Activated T-cell treated with anti-CD3 and anti-CD28 coated beads for 1 hour (primary cell): ENCODE measurements at regions not wholly inside any gene's neighbourhood (a gene's known extent, or its start where the extent isn't known, plus 50 kb on each side); places are given as distances from the start of the nearest gene placed in this dataset.

Experiments
- DNase-seq: peaks from one replicate; pipeline ENCODE4 v3.0.0-alpha.2; 2020; ENCODE audit warnings: low read depth

DNA sequence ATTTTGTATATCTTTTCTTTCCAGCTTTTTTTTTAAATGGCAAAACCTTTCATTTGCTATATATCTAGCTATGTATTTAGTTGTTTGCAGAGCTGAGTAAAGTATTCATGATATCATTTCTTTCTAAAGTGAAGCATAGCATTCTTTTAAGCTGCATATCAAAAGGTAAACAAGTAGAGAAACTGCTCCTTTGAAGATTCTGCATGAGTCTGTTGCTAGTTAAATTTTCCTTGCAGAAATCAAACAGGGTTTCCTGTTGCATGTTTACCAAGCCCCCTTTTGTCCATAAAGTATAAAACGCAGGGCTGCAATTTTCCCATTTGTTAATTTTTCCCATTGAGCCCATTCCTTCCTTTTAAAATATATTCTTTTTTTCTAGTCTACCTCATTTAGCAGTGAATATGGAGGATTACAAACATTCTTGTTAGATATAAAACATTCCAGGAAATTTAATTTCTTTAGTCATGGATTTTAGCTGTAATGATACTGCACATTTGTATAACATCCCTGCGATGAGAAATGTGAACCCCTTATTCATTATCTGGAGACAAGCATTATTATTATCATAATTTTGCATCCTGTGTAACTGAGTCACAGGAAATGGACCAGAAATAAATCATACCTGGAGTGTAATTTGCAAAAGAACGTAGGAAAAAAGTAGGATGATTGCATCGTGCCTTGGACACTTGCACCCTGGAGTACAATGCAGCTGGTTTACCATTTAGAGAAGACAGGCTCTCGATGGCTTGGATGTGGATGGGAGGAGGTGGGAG lies 110.9 kb upstream of the ARGLU1 start:
- DNase-seq: no peak

DNA sequence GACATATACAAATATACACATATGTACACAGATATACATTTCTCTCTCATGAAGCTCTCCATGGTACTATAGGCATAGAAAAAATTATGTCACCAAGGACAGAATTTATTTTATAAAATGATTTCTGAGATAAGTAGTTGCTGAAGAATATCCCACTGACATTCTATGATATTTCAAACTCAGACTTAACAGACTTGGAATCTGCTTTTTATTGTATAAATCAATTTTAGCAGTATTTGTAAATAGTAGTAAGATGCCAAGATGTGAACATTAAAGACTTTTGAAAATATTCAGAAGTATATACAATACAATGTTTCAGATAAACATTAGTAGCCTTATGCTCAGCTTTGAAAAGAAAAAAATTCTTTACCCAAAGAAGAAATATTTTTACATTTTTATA lies 107.4 kb upstream of the ARGLU1 start:
- no peak for DNase-seq

DNA sequence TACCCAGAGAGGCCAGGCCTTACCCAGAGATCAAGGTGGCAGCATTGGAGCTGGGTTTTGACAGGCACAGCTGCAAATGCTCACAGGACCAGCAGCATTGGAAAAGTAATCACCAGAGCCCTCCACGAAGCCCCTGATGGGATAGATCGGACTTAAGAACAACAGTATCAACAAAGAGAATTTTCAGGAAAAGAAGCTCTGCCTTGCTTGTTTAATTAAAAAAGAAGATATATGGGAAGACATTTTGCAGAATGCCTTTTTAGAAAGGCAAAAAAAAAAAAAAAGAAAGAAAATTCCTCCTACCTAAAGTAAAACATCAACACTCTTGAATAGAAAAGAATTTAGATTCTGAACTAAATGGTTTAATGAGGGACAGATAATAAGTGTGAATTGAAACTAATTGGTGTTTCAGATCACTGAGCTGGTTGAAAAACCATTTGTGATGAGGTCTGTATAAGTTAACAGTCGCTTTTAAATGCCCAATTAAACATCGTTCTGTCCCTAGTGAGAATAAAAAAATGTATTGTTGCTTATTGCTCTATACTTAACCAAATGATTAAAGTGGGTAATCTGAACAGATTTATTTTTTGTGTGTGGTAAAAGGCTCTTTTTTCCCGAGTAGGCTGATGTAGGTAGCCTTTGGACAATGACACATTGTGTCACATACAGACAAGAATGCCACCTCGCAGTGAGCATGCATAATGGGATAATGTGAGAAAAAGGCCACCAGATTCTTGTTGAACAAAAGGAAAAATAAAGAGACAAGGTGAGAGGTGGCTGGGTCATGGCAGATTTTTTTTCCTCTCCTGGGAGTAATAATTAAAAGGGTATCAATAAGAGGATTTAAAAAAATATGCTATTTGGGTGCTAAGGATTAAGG lies 93.0 kb upstream of the ARGLU1 start:
- no peak for DNase-seq

DNA sequence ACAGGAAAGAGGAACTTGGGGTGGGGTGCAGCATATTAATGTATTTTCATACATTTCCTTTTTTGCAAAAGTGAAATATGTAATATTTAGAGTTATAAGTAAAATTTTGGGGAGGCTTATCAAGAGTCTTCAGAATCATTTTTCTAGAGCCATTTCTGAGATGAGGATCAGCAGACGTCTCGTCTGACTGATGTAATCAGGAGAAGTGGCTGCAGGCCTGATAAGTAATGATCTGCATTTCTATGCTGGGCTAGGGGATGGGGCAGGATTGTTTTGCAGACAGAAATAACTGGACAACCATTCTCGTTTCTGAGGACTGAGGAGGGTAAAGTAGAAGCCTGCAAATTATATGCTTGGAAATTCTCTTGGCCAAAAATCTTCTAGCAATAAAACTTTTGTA lies 89.2 kb upstream of the ARGLU1 start:
- no peak for DNase-seq

GRCh38 chr13:106656186-106656585 lies 88.2 kb upstream of the ARGLU1 start:
- DNase-seq: no peak

DNA sequence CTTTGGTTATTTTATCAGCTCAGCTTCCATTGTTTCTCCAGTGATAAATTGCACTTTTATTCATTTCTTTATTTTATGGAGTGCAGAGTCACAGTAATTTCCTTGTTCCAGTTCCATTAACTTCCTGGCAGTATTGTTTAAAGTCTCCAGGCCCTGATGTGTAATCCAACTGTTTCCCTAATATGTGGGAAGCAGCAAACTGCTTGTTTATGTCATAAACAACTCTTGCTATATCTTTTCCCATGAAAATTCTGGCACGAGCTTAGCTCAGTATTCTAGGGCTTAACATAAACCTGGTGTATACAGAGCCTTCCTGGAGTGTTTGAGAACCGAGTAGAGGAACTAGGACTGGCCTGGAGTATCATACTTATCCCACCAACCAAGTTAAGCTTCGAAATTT lies 83.5 kb upstream of the ARGLU1 start:
- DNase-seq: no peak

DNA sequence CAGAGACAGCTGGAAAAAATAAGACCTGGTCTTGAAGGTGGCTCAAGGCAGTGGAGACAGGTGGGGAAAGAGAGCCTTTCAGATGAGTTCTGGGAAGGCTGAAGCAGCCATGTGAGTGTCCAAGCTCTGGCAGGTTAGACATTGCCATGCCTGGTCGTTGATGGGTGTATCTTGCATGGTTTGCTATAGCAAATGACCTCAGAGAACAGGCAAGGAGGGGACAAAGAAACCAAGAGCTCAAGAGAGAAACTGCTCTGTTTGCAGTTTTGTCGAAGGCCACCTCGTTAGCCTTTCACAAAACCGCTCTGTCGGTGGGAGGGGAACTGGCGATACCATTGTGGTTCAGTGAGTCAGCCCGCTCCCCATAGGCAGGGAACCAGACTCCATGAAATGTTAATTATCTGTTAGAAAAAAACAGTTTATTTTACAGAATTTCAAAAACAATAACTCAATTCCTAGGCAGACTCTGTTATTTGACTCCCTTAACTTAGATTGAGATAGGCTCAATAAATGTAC lies 82.8 kb upstream of the ARGLU1 start:
- no peak for DNase-seq

DNA sequence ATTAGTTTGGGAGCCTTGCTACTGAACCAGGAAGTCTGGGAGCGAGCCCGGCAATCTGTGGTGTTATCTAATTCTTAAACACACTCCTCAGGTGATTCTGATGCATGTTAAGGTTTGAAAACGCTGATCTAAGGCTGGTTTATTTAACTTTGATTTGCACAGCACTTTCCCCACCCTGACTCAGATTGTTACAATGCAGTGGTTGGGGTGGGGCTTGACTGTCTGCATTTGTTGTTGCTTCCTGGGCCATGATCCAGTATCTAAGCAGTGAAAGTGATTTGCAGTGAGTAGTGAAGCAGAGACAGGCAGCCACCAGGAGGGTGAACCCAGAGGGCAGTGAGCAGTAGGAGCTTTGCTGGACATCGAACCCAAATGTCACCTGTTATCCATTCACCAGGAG lies 81.6 kb upstream of the ARGLU1 start:
- DNase-seq: no peak

DNA sequence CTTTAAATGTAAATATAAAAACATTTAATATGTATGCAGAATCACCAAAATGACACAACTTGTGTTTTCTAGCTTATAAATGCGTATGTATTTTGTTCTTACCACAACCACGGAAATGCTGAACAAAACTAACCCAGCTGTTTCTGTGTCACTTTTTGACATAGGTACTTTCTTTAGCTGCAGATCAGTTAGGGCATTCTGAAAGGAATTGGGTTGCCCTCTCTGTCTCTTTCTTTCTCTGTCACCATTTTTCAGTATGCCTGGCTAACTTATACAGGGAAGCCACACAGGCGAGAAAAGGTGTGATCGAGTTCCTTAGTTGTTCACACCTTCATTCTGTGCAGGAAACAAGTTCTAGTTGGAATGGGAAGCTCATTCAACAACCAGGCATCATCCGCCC lies 72.6 kb upstream of the ARGLU1 start:
- no peak for DNase-seq

DNA sequence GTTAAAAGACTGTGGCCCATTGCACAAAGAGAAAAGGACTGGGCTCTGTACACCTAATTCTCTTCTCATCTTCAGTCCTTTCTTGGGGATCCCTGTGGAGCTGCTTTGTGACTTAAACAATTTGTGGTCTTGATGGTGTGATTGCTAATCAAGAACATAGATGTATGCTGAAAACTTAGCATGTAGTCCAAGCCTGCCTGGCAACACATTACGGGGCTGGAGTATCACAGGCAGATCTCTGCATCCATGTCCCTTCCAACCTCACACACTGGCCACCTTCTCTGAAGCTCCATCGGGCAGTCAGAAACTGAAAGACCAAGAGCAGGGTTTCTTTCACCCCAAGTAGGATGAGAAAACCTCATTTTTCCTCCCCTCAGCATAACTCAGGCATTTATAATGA lies 69.6 kb upstream of the ARGLU1 start:
- DNase-seq: no peak

GRCh38 chr13:106636492-106636891 lies 68.6 kb upstream of the ARGLU1 start:
- DNase-seq: no peak

- DNase-seq: no peak
Measured at GRCh38 chr13:106635616-106636015, 67.7 kb upstream of the ARGLU1 start.

DNA sequence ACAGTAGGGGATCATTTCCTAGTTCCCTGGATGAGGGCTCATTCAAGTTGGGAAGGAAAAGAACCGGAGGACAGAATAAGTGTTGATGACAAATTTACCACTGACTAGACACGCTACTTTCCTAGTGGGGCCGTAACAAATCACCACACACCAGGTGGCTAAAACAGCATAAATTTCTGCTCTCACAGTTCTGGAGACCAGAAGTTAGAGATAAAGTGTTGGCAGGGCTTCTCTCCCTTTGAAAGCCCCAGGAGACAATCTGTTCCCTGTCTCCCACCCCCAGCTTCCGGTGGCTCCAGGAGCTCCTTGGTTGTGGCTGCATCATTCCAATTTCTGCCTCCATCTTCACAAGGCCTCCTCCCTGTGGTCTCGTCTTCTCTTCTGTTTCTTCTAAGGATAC lies 65.4 kb upstream of the ARGLU1 start:
- DNase-seq: no peak

DNA sequence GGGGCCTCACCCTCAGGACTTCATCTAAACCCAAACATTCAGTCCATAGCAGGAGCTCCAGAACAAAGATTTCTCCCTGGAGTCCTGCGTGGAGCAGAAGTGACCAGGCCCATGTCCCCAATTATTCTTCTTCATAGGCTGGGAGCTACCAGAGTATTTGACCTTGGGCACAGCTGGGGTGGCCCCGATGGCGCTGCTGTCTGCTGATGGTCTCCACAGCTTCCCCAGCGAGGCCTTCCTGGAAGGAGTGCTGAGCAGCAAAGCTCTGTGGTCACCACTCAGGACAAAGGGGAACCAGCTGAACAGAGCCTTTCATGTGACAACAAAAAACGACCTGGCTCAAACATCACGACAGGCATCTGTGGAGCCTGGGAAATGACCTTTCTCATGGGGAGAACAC lies 62.7 kb upstream of the ARGLU1 start:
- no peak for DNase-seq

DNA sequence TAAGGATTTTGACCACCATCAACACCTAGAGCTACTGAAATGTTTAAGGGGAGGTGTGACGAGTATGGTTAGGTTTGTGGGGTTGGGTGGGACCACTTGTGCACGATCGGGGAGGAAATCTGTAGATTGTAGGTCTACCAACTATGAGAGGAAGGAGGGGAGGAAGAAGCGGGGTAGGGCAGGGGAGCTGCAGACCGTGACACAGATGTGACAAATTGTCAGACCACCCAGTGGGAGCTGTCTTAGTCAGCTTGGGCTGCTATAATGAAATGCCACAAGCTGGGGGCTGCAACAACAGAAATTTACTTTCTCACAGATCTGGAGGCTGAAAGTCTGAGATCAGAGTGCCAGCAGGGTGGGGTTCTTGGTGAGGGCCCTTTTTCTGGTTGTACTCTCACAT lies 62.2 kb upstream of the ARGLU1 start:
- no peak for DNase-seq

GRCh38 chr13:106628936-106629659 lies 61.2 kb upstream of the ARGLU1 start:
- no peak for DNase-seq

- no peak for DNase-seq
Measured at GRCh38 chr13:106626473-106626872, 58.5 kb upstream of the ARGLU1 start.

- DNase-seq: no peak
Measured at GRCh38 chr13:106625578-106625977, 57.6 kb upstream of the ARGLU1 start.

DNA sequence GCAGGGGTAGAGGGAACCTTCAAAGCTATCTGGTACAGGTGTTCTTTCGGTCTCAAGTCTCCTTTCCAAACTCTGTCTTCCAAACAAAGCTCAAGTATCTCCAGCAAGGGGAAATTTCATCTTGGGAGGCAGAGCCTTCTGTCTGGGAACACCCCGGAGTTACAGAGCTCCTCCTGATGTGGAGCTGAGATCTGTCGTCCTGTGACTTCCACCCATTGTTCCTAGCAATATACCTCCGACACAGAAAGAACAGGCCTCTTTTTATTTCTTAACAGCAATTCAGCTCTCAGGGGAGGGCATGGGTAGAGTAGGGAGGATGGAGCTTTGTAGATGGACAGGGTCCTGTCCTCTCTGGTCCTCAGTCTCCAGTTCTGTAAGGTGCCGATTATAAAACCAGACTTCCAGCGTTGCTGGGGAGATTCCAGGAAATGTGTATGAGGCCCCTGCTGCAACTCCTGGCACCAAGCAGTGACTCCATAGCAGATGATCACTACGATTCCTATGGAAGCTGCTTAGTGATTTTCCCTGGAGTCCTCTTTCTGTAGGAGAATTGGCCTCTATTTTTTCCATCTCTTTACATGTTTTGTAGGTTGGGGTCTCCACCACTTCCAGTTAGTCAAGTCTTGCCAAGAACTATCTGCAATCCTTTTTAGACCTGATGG lies 56.0 kb upstream of the ARGLU1 start:
- no peak for DNase-seq

DNA sequence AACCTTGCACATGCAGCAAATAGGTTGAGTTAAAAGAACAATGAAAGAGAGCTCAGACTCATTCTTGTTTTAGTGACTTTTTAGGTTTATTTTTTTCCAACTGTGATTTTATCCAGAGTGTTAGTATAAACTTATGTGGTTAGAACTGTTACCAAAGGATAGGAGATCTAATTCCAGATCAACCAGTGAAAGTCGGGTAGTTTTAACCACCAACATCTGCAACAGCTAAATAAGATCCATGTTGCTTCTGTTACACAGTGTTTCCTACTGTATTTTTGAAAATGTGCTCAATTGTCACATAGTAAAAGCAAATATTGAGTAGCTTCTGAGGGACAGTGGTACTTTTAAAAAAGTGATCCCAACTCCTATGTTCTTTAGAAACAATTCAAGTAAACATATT lies 53.9 kb upstream of the ARGLU1 start:
- no peak for DNase-seq

GRCh38 chr13:106619688-106620555 lies 52.0 kb upstream of the ARGLU1 start:
- DNase-seq: no peak
